ENCODE measurements at regions not wholly inside any gene's neighbourhood (a gene's known extent, or its start where the extent isn't known, plus 50 kb on each side); places are given as distances from the start of the nearest gene placed in this dataset.
A peak's percentile ranks its signal among the peaks of the same experiment; 100 is the strongest.

- no peak for DNase-seq (ENCODE audit: low read depth)
- H3K4me3 ChIP-seq (ENCODE audit: low read length) = no peak overlapping the region
- TF ChIP-seq CTCF (conservative IDR thresholded peaks at IDR 0.05; ENCODE audit: low read length) = no peak
Measured at GRCh38 chr11:70605846-70606245, 207.5 kb downstream of the CTTN start.

GRCh38 chr11:70606248-70606950 is 208.1 kb downstream of the CTTN start:
- no peak for DNase-seq (ENCODE audit: low read depth)
- no peak overlapping the region for H3K4me3 ChIP-seq (ENCODE audit: low read length)
- TF ChIP-seq CTCF (conservative IDR thresholded peaks at IDR 0.05; ENCODE audit: low read length) = no peak

- H3K4me3 ChIP-seq (ENCODE audit: low read length) = no peak overlapping the region
- no peak for DNase-seq (ENCODE audit: low read depth)
- TF ChIP-seq CTCF (conservative IDR thresholded peaks at IDR 0.05; ENCODE audit: low read length) = no peak
Measured at GRCh38 chr11:70606951-70607330, 208.6 kb downstream of the CTTN start.

- DNase-seq (ENCODE audit: low read depth) = no peak
- no peak for TF ChIP-seq CTCF (conservative IDR thresholded peaks at IDR 0.05; ENCODE audit: low read length)
- no peak overlapping the region for H3K4me3 ChIP-seq (ENCODE audit: low read length)
Measured at GRCh38 chr11:70607561-70607960, 209.2 kb downstream of the CTTN start.

GRCh38 chr11:70608568-70609470 is 210.5 kb downstream of the CTTN start:
- no peak for TF ChIP-seq CTCF (conservative IDR thresholded peaks at IDR 0.05; ENCODE audit: low read length)
- no peak overlapping the region for H3K4me3 ChIP-seq (ENCODE audit: low read length)
- DNase-seq (ENCODE audit: low read depth) = peak; percentile 40

- DNase-seq (ENCODE audit: low read depth) = peak; percentile 8
- no peak overlapping the region for H3K4me3 ChIP-seq (ENCODE audit: low read length)
- TF ChIP-seq CTCF (conservative IDR thresholded peaks at IDR 0.05; ENCODE audit: low read length) = no peak
Measured at GRCh38 chr11:70610566-70611565, 212.5 kb downstream of the CTTN start.
